NCI-H1105 treated with DMSO at 0.1 percent for 48 hours (cell line): ENCODE measurements at regions not wholly inside any gene's neighbourhood (a gene's known extent, or its start where the extent isn't known, plus 50 kb on each side); places are given as distances from the start of the nearest gene placed in this dataset.

Experiments
- DNase-seq: peaks from one replicate; lab custom pipeline; 2025; lab: John Stamatoyannopoulos, UW

- DNase-seq, result no peak
These were observed 102.6 kb upstream of the GUCY1A1 start for GRCh38 chr4:155564086-155564485.

GRCh38 chr4:155559915-155560314 is 106.7 kb upstream of the GUCY1A1 start:
- no peak for DNase-seq

- DNase-seq, result no peak
These were observed 114.5 kb upstream of the GUCY1A1 start for GRCh38 chr4:155552180-155552579.

GRCh38 chr4:155548173-155548572 is 118.5 kb upstream of the GUCY1A1 start:
- DNase-seq, result no peak

GRCh38 chr4:155546451-155546850 is 120.2 kb upstream of the GUCY1A1 start:
- no peak for DNase-seq

- DNase-seq, result no peak
These were observed 121.2 kb upstream of the GUCY1A1 start for GRCh38 chr4:155545456-155545855.

- no peak for DNase-seq
These were observed 122.1 kb upstream of the GUCY1A1 start for GRCh38 chr4:155544547-155544946.

- DNase-seq, result no peak
These were observed 123.4 kb upstream of the GUCY1A1 start for GRCh38 chr4:155543126-155543765.

GRCh38 chr4:155542415-155542814 is 124.2 kb upstream of the GUCY1A1 start:
- no peak for DNase-seq

GRCh38 chr4:155541716-155542115 is 124.9 kb upstream of the GUCY1A1 start:
- no peak for DNase-seq

- DNase-seq, result no peak
These were observed 126.0 kb upstream of the GUCY1A1 start for GRCh38 chr4:155540698-155541097.

GRCh38 chr4:155539746-155540145 is 126.9 kb upstream of the GUCY1A1 start:
- no peak for DNase-seq

- no peak for DNase-seq
These were observed 130.7 kb upstream of the GUCY1A1 start for GRCh38 chr4:155535802-155536454.

GRCh38 chr4:155532373-155533085 is 134.1 kb upstream of the GUCY1A1 start:
- DNase-seq, result no peak

GRCh38 chr4:155530857-155531256 is 135.8 kb upstream of the GUCY1A1 start:
- DNase-seq, result no peak

- DNase-seq, result no peak
These were observed 136.4 kb upstream of the GUCY1A1 start for GRCh38 chr4:155530290-155530689.

- no peak for DNase-seq
These were observed 136.9 kb upstream of the GUCY1A1 start for GRCh38 chr4:155529716-155530115.

- no peak for DNase-seq
These were observed 137.4 kb upstream of the GUCY1A1 start for GRCh38 chr4:155529272-155529671.

GRCh38 chr4:155526452-155527169 is 140.0 kb upstream of the GUCY1A1 start:
- no peak for DNase-seq

GRCh38 chr4:155524926-155525455 is 141.7 kb upstream of the GUCY1A1 start:
- no peak for DNase-seq

- DNase-seq, result no peak
These were observed 143.3 kb upstream of the GUCY1A1 start for GRCh38 chr4:155523358-155523757.

- no peak for DNase-seq
These were observed 144.4 kb upstream of the GUCY1A1 start for GRCh38 chr4:155522201-155522600.
